ENCODE measurements at regions not wholly inside any gene's neighbourhood (a gene's known extent, or its start where the extent isn't known, plus 50 kb on each side); places are given as distances from the start of the nearest gene placed in this dataset.

DNA sequence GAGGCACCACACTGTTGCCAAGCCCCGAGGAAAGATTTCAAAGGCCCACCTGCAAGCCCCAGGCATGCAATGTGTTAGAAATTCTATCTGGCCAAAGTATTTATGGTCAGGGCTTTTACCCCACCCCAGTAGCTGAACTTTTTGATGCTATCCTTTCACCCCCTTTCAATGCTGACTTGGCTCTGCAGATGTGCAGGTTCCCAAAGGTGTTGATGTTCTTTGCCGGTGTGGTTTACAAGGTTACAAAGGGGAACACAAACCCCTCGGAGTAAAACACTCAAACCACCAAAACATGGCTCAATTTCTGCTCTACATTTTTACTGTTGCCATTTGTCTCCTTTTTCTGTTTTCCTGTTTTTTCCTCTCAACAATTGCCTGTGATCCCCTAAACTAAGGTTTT is 145.4 kb upstream of the BNIP2 start:
- TF ChIP-seq TAF1 (IDR thresholded peaks at IDR 0.05; ENCODE audit: borderline replicate concordance, insufficient read depth, low read length) = no peak
- TF ChIP-seq SIN3A (IDR thresholded peaks at IDR 0.05; ENCODE audit: borderline replicate concordance, insufficient read depth, low read length) = no peak
- no peak for TF ChIP-seq POLR2AphosphoS5 (IDR thresholded peaks at IDR 0.05; ENCODE audit: low read depth, low read length)
- no peak for TF ChIP-seq FOXP2 (optimal IDR thresholded peaks at IDR 0.05; ENCODE audit: borderline replicate concordance, extremely low read depth, extremely low read length, insufficient read depth)
- no peak for TF ChIP-seq REST (IDR thresholded peaks at IDR 0.05; ENCODE audit: insufficient read depth in 1 of 2, low read depth in 2 of 2, low read length in 2 of 2)

GRCh38 chr15:59833366-59833765 is 144.2 kb upstream of the BNIP2 start:
- no peak for TF ChIP-seq FOXP2 (optimal IDR thresholded peaks at IDR 0.05; ENCODE audit: borderline replicate concordance, extremely low read depth, extremely low read length, insufficient read depth)
- no peak for TF ChIP-seq SIN3A (IDR thresholded peaks at IDR 0.05; ENCODE audit: borderline replicate concordance, insufficient read depth, low read length)
- no peak for TF ChIP-seq TAF1 (IDR thresholded peaks at IDR 0.05; ENCODE audit: borderline replicate concordance, insufficient read depth, low read length)
- no peak for TF ChIP-seq POLR2AphosphoS5 (IDR thresholded peaks at IDR 0.05; ENCODE audit: low read depth, low read length)
- TF ChIP-seq REST (IDR thresholded peaks at IDR 0.05; ENCODE audit: insufficient read depth in 1 of 2, low read depth in 2 of 2, low read length in 2 of 2) = no peak

- TF ChIP-seq SIN3A (IDR thresholded peaks at IDR 0.05; ENCODE audit: borderline replicate concordance, insufficient read depth, low read length) (no peak), REST (IDR thresholded peaks at IDR 0.05; ENCODE audit: insufficient read depth in 1 of 2, low read depth in 2 of 2, low read length in 2 of 2) (no peak), TAF1 (IDR thresholded peaks at IDR 0.05; ENCODE audit: borderline replicate concordance, insufficient read depth, low read length) (no peak), POLR2AphosphoS5 (IDR thresholded peaks at IDR 0.05; ENCODE audit: low read depth, low read length) (no peak), FOXP2 (optimal IDR thresholded peaks at IDR 0.05; ENCODE audit: borderline replicate concordance, extremely low read depth, extremely low read length, insufficient read depth) (no peak)
Measured at GRCh38 chr15:59830873-59831272, 141.8 kb upstream of the BNIP2 start.

DNA sequence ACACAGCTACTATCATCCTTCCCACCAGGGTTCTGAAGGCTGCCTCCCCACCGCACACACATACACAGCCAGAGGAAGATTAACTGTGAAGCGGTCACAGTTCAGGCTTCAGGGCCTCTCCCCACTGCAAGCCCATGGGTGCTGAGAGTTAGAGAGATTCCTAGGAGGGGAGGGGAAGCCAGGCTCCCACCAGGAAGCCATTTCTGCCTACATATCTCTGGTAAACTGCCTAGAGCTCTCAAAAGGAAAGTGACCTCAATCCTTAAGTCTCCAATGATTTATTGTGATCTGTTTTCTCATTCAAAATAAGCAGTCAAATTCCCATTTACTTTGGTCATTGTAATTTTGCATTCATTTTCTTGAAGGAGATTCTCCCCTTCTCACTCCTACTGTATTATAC is 141.0 kb upstream of the BNIP2 start:
- no peak for TF ChIP-seq FOXP2 (optimal IDR thresholded peaks at IDR 0.05; ENCODE audit: borderline replicate concordance, extremely low read depth, extremely low read length, insufficient read depth)
- TF ChIP-seq POLR2AphosphoS5 (IDR thresholded peaks at IDR 0.05; ENCODE audit: low read depth, low read length) = no peak
- TF ChIP-seq SIN3A (IDR thresholded peaks at IDR 0.05; ENCODE audit: borderline replicate concordance, insufficient read depth, low read length) = no peak
- TF ChIP-seq REST (IDR thresholded peaks at IDR 0.05; ENCODE audit: insufficient read depth in 1 of 2, low read depth in 2 of 2, low read length in 2 of 2) = no peak
- TF ChIP-seq TAF1 (IDR thresholded peaks at IDR 0.05; ENCODE audit: borderline replicate concordance, insufficient read depth, low read length) = no peak

DNA sequence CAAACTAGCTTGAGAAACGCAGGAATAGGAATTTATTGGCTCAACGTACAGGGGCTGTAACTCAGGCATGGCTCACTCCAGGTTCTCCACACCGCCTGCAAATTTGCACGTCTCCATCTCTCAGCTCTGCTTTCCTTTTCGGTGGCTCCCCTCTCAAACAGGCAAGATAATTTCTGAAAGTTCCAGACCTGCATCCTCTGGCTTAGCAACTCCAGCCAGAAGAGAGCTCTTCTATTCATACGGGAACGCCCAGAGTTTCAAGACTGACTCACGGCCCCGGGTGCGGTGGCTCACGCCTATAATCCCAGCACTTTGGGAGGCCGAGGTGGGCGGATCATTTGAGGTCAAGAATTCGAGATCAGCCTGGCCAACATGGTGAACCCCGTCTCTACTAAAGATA is 139.7 kb upstream of the BNIP2 start:
- no peak for TF ChIP-seq FOXP2 (optimal IDR thresholded peaks at IDR 0.05; ENCODE audit: borderline replicate concordance, extremely low read depth, extremely low read length, insufficient read depth)
- TF ChIP-seq TAF1 (IDR thresholded peaks at IDR 0.05; ENCODE audit: borderline replicate concordance, insufficient read depth, low read length) = no peak
- no peak for TF ChIP-seq REST (IDR thresholded peaks at IDR 0.05; ENCODE audit: insufficient read depth in 1 of 2, low read depth in 2 of 2, low read length in 2 of 2)
- no peak for TF ChIP-seq SIN3A (IDR thresholded peaks at IDR 0.05; ENCODE audit: borderline replicate concordance, insufficient read depth, low read length)
- no peak for TF ChIP-seq POLR2AphosphoS5 (IDR thresholded peaks at IDR 0.05; ENCODE audit: low read depth, low read length)
